Activated CD4-positive, alpha-beta T cell treated with anti-CD3 and anti-CD28 coated beads for 1 hour (primary cell): ENCODE measurements at regions not wholly inside any gene's neighbourhood (a gene's known extent, or its start where the extent isn't known, plus 50 kb on each side); places are given as distances from the start of the nearest gene placed in this dataset.

Experiments
- DNase-seq: peaks from one replicate; pipeline ENCODE4 v3.0.0-alpha.2; 2020

GRCh38 chr12:88802096-88802706, 221.9 kb upstream of the KITLG start:
- no peak for DNase-seq

GRCh38 chr12:88801227-88802095, 221.2 kb upstream of the KITLG start:
- DNase-seq = no peak

GRCh38 chr12:88793096-88793495, 212.8 kb upstream of the KITLG start:
- no peak for DNase-seq

- DNase-seq = no peak
Observed at GRCh38 chr12:88790231-88790630, 210.0 kb upstream of the KITLG start.

- no peak for DNase-seq
Observed at GRCh38 chr12:88784166-88784565, 203.9 kb upstream of the KITLG start.

- no peak for DNase-seq
Observed at GRCh38 chr12:88782351-88782750, 202.1 kb upstream of the KITLG start.

GRCh38 chr12:88781909-88782308, 201.6 kb upstream of the KITLG start:
- DNase-seq = no peak

GRCh38 chr12:88778064-88778463, 197.8 kb upstream of the KITLG start:
- no peak for DNase-seq

GRCh38 chr12:88775742-88776151, 195.5 kb upstream of the KITLG start:
- no peak for DNase-seq

- no peak for DNase-seq
Observed at GRCh38 chr12:88767699-88768098, 187.4 kb upstream of the KITLG start.

- DNase-seq = no peak
Observed at GRCh38 chr12:88764781-88765480, 184.7 kb upstream of the KITLG start.

- DNase-seq = no peak
Observed at GRCh38 chr12:88763536-88764100, 183.3 kb upstream of the KITLG start.

- no peak for DNase-seq
Observed at GRCh38 chr12:88758176-88758575, 177.9 kb upstream of the KITLG start.

GRCh38 chr12:88756917-88757316, 176.6 kb upstream of the KITLG start:
- DNase-seq = no peak

GRCh38 chr12:88756153-88756552, 175.9 kb upstream of the KITLG start:
- no peak for DNase-seq

- no peak for DNase-seq
Observed at GRCh38 chr12:88753707-88754106, 173.4 kb upstream of the KITLG start.

- DNase-seq = no peak
Observed at GRCh38 chr12:88753066-88753465, 172.8 kb upstream of the KITLG start.

- DNase-seq = no peak
Observed at GRCh38 chr12:88752183-88752582, 171.9 kb upstream of the KITLG start.

GRCh38 chr12:88750867-88751543, 170.7 kb upstream of the KITLG start:
- DNase-seq = no peak

- DNase-seq = no peak
Observed at GRCh38 chr12:88746386-88746785, 166.1 kb upstream of the KITLG start.

GRCh38 chr12:88743946-88744685, 163.8 kb upstream of the KITLG start:
- no peak for DNase-seq

- no peak for DNase-seq
Observed at GRCh38 chr12:88737838-88738472, 157.7 kb upstream of the KITLG start.
